GM21360 (cell line): ENCODE measurements at regions not wholly inside any gene's neighbourhood (a gene's known extent, or its start where the extent isn't known, plus 50 kb on each side); places are given as distances from the start of the nearest gene placed in this dataset.
"Not testable (repeated sequence)": the region's sequence is repeated elsewhere in the genome, so short reads cannot be mapped to it uniquely, and the experiment has no call there.

Source experiments
- ATAC-seq: cut with Tn5 transposase; IDR thresholded peaks from one replicate; pipeline ENCODE4 v1.9.1; 2021; ENCODE audit warnings: mild to moderate bottlenecking, moderate library complexity; ENCODE audit not compliant: unreplicated experiment

DNA sequence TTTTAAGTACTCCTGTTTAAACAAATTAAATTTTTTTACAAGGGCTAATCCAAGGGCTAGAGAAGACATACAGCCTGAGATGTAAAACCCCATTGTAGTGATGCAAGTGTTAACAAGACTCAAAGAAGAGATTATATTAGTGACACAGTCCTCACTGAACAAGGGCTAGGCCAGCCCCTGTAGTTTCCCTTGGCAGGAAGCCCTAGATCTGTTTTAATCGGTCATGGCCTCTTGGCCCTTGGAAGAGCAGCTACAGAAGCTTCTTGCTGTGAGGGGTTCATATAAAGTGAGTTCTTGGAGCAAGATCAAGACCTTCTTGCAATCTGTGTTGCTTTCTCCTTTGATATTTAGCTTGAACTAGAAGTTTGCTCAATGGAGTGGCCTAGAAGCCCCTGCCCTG, 1339.4 kb downstream of the XPNPEP1 start:
- no peak for ATAC-seq

DNA sequence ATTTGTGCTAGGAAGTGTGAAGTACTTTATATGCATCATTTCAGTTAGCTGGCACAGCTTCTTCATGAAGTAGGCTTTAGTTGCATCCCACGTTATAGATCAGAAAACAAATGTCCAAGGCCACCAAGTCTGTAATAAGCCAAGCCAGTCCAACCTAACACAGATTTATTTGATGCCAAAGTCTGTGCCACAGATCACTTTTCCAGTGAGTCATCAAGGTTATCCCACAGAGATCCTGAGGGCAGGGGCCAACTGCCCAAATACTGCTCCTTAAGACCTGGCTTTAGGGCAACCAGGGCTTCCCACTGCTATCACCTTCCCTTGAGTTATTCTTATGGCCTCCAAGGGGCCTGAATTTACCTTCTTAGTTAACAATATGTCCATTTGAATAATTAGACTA, 1340.4 kb downstream of the XPNPEP1 start:
- ATAC-seq, result no peak

DNA sequence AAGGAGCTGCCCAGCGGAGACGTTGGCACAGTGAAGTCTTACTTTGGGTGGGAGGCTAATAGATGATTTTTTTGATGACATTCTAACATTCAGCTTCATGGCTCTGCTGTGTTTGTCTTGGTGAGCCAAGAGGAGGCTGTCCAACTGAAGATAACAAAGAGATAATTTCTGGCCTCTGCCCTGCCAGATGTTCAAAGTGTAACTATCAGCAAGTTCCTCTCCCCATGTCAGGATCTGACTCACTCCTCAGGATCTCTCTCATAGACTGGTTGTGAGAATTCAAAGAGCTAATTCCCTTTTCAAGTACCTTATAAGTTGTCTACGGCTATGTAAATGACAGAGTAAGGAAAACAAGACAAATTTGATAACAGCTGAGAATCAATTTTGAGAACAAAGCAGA, 1340.9 kb downstream of the XPNPEP1 start:
- no peak for ATAC-seq

DNA sequence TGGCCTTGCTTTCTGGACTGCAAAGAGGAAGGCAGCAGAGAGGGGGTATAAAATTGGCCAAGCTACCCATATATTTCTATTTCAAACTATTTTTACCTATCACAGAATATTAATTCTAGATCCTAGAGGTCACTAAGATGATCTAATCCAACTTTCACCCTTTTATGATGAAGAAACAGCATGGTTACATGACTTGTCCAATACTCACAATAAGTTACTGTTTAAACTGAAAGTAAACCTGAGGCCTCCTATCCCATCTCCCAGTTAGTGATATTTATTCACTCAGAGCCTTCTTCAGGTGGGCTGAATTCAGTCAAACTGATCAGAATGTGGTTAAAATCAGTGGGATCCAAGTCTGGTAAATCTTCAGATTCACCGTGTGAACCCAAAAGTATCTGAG, 1345.1 kb downstream of the XPNPEP1 start:
- no peak for ATAC-seq

DNA sequence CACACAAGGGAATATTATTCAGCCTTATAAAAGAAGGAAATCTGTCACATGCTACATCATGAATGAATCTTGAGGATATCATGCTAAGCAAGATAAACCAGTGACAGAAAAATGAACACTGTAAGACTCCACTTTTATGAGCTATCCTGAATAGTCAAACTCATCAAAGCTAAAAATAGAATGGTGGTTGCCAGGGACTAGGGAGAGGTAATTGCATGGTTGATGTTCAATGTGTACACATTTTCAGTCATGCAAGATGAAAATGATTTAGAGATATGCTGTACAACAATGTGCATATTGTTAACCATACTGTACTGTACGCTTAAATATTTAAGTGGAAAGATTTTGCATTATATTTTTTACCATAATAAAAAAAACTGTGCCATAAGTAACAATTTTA, 1349.1 kb downstream of the XPNPEP1 start:
- no peak for ATAC-seq

DNA sequence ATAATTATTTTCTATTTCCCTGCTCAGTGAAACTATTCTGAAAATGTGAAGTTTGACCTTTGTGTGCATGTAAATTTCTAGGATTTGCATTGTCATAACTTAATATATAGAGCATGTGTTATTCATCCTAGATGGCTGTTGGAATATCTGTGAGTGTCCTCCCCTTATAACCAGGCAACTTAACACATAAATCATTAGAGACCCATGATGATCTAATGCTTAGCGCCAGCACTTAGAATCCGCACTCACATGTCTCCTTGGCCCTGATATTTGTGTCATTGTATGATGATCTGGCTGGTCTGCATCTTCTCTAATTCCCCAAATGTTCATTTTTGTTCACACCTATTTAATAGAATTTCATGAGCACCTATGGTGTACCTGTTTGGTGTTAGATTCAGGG, 1354.5 kb downstream of the XPNPEP1 start:
- no peak for ATAC-seq

DNA sequence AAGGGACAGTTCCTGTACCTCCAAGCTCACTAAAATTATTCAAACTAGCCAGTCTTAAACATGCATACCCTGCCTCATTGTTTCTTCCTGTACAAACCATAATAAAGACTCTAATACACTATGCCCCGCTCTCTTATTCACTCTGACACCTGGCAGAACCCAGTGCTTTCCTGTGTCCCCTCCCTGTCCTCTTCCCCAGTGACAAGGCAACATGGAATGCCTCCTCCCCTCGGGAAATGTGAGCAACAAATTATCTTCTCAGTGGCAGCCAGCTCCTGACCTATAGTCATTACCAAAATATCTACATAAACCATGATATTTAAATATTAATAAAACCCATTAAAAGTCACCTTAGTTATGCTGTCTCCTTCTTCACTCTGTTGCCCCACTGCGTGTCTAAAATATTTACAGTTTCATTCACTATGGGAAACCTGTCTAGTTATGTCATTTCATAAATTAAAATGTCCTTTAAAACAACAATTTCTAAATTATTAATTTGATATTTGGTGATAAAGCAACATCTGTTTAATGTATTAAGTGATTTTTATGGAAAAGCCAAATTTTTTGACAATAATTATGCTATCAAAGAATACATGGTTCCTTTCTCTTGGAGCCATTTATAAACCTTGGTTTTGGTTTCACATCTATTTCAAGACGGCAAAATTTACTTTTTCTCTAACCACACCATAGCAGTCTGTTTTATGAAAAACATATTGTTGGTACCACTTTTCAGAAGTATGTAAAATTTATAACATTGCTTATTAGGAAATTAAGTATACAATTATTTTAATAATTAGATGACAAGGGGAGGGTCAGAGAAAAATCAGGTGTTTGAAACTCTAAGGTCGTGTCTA, 1355.2 kb downstream of the XPNPEP1 start:
- peak; percentile 70 for ATAC-seq

DNA sequence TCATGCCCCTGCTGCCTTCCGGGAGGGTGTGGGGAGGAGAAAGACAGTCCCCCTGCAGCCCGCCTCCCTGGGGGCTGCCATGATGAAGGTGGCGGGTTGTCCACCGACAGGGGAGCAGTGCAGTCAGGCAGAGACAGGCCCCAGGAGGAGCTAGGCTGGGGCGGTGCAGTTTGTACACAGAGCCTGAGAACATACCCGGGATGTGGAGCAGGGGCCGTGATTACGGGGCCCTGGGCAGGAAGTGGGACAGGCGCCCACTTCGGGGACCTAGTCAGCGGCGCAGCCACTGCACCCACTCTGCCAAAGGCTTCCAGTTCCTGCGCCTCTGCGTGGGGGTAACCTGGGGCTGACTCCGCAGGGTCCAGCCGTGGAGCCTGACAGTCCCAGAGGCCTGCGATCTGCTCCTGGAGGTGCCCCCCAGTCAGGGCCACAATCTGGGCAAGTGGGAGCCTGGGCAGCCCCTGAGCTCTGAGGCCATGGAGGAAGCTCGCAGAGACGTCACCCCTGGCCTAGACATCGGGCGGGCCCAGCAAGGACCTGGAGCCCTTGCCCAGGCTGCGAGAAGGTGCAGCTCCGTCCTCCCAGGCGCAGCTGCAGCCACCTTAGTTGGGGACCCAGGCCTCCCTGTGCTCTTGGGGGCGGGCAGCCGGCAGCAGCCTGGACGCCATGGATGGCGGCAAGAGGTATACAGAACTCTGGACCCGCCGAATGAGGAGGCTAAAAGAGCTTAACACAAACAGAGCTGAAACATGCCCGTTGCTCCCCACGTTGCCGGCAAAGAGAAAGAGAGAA, 1356.8 kb downstream of the XPNPEP1 start:
- no peak for ATAC-seq

DNA sequence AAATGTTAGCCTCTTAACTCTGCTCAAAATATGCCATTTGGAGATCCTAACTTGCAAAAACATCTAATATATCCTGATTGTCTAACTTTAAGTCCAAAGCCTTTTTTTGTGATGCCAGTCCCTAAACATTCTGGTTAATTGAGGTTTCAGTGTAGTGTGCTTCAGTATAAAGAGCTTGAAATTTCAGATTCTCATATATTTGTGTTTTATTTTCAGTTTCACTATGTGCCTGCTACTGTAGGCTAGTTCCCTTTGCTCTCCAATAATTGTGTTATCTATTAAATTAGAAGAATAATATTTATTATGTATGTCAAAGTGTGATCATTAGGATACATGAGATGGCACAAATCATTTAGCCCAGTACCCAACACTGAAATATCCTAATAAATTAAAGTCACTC, 1361.2 kb downstream of the XPNPEP1 start:
- no peak for ATAC-seq

DNA sequence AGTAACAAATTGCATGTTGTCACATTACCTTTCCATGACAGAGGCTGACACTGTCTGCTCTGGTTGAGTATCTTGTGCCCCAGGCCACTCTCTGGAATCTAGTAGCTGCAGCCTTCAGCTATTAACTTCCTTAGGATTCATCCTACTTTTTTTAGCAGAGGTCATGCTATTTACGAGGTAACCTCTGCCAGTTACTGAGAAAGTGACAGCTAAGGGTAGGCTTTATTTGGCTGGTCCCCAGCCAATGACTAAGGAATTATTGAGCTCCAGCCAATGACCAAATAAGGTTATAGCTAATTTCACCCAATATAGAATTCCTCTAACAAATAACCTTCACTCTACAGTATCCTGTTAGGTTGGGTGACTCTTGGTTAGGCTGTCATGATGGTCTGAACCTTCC, 1361.7 kb downstream of the XPNPEP1 start:
- ATAC-seq, result no peak

DNA sequence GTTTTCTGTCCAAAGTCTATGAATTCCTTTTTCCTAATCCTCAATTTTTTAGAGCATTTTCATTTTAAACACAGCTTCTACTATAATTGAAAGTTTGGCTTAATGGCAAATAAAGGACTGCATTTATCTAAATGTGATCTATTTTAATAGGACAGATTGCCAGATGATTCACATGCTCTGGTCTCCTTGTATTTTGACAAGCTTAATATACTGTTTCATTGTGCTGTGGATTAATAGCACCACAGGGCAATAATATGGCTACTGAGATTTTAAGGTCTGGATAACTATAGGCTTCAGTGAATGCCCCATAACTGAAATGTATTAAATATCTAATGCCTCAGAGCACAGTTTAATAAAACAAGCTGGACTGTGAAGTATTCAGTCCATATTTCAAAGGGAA, 1362.8 kb downstream of the XPNPEP1 start:
- ATAC-seq, result no peak

DNA sequence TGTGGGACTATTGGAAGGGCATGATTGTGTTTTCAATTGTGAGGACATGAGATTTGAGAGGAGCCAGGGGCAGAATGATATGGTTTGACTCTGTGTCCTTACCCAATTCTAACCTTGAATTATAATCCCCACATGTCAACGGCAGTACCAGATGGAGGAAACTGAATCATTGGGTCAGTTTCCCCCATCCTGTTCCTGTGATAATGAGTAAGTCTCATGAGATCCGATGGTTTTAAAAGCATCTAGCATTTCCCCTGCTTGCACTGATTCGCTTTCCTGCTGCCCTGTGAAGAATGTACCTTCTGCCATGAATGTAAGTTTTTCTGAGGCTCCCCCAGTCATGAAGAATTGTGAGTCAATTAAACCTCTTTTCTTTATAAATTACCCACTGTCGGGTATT, 1367.1 kb downstream of the XPNPEP1 start:
- ATAC-seq, result no peak

DNA sequence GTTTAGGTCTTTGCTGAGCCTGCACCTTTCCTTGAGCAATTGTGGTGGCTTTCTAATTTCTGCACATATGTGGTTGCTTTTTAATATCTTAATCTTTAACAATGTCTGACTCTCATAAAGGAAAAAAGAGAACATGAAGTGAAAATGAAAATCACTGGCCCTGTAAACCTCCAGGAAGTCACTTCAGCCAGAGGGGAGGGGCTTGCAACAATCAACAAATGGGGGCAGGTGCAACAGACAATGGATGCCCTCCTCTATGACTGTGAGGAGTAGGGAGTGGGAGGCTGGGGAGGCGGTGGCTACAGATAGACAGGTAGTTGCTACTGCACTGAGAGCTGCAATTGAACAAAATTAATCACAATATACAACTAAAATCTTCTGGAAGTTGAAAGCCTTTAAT, 1377.4 kb downstream of the XPNPEP1 start:
- peak; percentile 89 for ATAC-seq

DNA sequence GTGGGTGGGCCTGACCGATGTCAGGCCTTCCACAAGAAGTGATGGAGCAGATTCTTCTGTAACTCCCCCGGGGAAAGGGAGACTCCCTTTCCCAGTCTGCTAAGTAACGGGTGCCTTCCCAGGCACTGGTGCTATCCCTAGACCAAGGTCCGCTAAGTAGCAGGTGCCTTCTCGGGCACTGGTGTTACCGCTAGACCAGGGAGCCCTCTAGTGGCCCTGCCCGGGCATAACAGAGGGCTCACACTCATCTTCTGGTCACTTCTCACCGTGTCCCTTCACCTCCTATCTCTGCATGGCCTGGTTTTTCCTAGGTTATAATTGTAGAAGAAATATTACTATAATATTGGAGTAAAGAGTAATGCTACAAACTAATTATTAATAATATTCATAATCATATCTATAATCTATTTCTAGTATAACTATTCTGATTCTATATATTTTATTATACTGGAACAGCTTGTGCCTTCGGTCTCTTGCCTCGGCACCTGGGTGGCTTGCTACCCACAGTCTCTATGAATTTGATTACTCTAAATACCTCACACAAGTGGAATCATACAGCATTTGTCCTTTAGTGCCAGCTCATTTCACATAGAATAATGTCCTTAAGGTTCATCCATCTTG, 1378.7 kb downstream of the XPNPEP1 start:
- peak; percentile 60 for ATAC-seq

DNA sequence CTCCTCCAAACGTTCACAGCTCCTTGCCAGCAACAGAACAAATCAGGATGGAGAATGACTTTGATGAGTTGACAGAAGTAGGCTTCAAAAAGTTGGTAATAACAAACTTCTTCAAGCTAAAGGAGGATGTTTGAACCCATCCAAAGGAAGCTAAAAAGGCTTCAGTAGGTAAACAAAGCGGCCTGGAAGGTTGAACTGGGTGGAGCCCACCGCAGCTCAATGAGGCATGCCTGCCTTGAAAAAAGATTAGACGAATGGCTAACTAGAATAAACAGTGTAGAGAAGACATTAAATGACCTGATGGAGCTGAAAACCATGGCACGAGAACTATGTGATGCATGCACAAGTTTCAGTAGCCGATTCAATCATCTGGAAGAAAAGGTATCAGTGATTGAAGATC, 1369.0 kb upstream of the SORCS1 start:
- ATAC-seq, result not testable (repeated sequence)

DNA sequence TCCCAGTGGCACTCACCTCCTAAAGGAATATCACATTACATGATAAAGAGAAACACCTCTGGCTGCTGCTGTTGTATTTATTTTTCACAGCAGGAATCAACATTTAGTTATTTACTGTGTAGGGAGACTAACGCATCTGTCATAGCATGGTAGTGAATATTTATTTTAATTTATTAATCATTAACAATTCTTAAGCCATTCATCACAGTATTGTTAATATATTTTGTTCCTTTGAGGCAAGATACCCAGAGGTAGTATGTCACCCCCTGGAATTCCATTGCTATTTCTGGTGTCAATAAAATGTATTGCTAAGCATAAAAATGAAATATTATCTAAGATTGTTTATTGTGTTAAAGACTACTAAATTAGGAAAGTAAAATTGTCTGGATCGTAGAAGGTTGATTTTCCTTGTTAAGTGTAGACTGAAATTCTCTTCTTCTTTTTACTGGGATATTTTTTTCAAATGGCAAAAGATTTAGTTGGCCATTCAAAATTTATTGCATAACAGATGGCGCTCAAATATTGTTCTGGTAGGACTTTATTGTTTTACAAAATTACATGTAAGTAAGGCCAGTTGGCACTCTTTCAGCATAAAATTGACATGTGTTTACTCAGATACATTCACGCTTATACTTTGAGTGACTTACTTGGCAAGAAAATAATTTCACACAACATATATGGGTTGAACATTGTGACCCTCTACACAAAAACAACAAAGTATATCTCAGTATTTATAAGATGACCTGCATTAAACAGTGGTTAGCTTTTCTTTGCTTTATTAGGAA, 1358.7 kb upstream of the SORCS1 start:
- ATAC-seq, result no peak

DNA sequence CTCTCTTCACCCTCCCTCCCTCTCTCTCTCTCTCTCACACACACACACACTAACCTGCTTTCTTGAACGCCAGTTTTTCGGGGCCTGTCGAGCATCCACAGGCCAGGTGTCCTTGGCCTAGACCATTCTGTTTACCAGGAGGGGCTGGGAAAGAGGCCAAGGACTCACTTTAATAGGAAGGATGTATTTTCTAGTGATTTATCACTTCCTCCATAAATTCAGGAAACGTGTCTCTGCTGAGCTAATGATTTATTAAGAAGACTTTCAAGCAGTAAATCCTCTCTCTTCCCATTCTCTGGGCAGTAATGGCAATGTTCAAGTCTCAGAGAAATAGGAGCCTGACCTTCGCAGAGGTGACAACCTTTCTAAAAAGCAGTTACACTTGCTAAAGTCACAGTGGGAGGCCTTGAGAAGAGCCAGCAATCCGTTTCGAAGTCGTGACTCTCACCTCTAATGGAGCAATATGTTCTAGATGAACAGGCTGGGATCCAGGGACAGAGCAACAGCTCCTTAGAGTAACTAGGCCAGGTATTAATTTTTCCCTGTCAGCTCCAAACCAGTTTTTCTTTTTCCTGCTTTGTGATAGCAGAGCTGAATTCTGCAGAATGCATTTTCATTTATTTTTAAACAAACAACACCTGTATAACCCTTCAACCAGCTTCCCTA, 1357.5 kb upstream of the SORCS1 start:
- ATAC-seq, result no peak

DNA sequence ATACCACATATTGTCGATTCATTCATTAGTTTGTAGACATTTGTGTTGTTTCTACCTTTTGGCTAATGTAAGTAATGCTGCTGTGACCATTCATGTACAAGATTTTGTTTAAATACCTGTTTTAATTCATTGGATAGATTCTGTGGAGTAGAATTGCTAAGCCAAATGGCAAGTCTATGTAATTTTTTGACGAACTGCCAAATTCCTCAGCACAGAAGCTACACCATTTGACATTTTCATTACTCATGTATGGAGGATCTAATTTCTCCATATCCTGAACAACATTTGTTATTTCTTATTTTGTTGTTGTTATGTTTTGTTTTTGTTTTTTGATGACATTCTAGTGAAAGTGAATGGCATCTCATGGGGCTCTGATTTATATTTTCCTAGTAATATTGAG, 1351.3 kb upstream of the SORCS1 start:
- ATAC-seq, result no peak

DNA sequence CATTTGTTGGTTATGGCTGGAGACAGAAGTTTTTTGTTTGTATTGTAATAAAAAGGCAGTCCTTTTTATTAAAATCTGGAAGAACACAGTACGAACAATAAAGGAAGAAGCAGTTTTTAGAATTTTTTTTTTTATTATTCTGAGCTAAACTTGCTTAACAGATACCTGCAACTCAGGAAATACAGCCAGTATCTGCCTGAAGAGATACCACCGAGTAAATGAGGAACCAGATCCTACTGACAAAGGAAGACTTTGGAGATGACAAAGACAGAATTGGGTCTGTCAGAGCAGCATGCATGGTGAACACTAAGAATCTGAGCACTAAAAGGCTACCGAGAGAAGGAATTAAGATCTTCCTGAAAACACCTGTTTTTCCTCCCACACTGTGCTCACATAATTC, 1335.9 kb upstream of the SORCS1 start:
- no peak for ATAC-seq

DNA sequence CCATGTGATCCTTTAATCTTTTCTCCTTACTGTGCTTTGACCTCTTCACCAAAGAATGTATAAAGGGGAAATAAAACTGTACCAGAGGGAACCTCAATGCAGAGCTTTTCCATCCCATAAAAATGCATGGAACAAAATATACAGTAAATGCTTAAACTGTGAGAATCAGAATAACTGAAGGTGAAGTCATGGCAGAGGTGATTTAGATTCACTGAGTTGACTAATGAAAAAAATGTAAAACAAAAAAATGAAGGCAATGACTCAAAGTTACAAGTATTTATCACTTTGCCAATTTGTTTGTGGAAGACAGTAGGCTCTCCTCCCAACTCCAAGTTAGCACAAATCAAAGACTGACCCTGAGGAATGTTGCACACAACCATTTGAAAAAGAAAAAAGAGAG, 1331.6 kb upstream of the SORCS1 start:
- no peak for ATAC-seq

DNA sequence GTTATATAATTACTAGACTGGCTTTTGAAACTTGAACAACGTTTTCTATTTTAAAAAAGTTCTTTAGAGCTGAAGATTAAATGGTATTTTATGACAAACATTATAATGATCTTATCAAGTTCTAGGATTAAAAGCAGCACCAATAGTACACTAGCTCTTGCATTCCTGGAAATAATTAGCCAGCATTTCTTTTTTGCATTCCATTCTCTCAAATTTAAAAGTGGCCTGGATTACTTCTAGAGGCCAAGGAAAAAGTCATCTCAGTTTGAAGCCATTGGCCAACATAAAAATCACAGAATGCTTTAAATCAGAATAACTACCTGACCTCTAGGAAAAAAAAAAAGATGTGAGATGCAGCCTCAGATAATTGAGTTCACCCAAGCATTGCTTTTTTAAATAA, 1326.4 kb upstream of the SORCS1 start:
- no peak for ATAC-seq
